Breast epithelium (tissue), 4 donors: ENCODE measurements at regions not wholly inside any gene's neighbourhood (a gene's known extent, or its start where the extent isn't known, plus 50 kb on each side); places are given as distances from the start of the nearest gene placed in this dataset.

ENCODE experiments used
- DNase-seq, 2 donors: peaks; one replicate each; pipeline ENCODE4 v3.0.0-alpha.2; 2019; ENCODE audit warnings: low spot score in 2 of 2
- H3K27ac ChIP-seq, 2 donors: fragments of 200-600 bp; sonication (generic) in 1 of 2; one replicate each; pipeline ENCODE4 v1.5.1; 2016 to 2019; ENCODE audit warnings: mild to moderate bottlenecking in 1 of 2
- H3K27me3 ChIP-seq, 2 donors: fragments of 200-600 bp; sonication (generic) in 1 of 2; one replicate each; pipeline versions ENCODE4 v1.5.1 to v1.6.0; 2017 to 2019; ENCODE audit warnings: control low read depth in 1 of 2, mild to moderate bottlenecking in 1 of 2
- H3K36me3 ChIP-seq: fragments of 200-600 bp; one replicate; pipeline ENCODE4 v1.5.1; 2019
- H3K4me1 ChIP-seq, 2 donors: fragments of 200-600 bp; sonication (generic); one replicate each; pipeline ENCODE4 v1.5.1; 2016 to 2019; ENCODE audit warnings: control low read depth in 1 of 2
- H3K4me3 ChIP-seq, 3 donors: fragments of 200-600 bp; sonication (generic); 1 replicate in 2 of 3; 2 replicates in 1 of 3; pipeline ENCODE4 v1.5.1; 2016 to 2019; ENCODE audit warnings: mild to moderate bottlenecking in 3 of 3, moderate library complexity in 2 of 3
- H3K9me3 ChIP-seq, 2 donors: fragments of 200-600 bp; sonication (generic) in 1 of 2; one replicate each; pipeline ENCODE4 v1.5.1; 2016 to 2019; ENCODE audit warnings: control low read depth in 1 of 2
- POLR2A ChIP-seq: fragments of 450-650 bp; IDR thresholded peaks from one replicate; pipeline ENCODE4 v1.6.1; 2016; ENCODE audit warnings: antibody characterized with exemption, mild to moderate bottlenecking, moderate library complexity
- POLR2AphosphoS5 ChIP-seq, 3 donors: sonication (generic); formaldehyde crosslinking; IDR thresholded peaks; one replicate each; pipeline ENCODE4 v1.6.1; 2017; ENCODE audit warnings: antibody characterized with exemption in 3 of 3
- intact Hi-C: fragments of 100-400 bp; cut with DNase I; formaldehyde crosslinking; loops from one replicate; pipeline ENCODE4 v1.15.1; 2023; ENCODE audit warnings: low total_unique reads
- TF ChIP-seq, protein P1 (sequence below), 3 donors: fragments of 450-650 bp; IDR thresholded peaks; one replicate each; pipeline ENCODE4 v1.5.1; 2016 to 2017; ENCODE audit warnings: antibody characterized with exemption in 3 of 3, mild to moderate bottlenecking in 3 of 3, moderate library complexity in 3 of 3

DNA sequence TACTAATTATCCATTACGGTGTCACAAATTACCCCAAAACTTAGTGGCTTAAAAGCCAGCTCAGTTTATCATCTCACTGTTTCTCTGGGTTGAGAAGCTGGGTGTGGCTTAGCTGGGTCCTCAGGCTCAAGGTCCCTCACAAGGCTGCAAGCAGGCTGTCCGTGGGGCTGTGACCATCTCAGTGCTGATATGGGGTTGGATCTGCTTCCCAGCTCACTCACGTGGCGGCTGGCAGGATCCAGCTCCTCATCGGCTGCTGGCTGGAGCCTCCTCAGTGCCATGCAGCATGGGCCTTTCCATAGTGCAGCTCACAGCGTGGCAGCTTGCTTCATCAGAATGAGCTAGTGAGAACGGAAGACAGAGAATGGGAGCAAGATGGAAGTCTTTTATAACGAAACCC lies 128.5 kb upstream of the CPEB4 start:
- TF ChIP-seq POLR2A (no peak), POLR2AphosphoS5 (IDR thresholded peaks at IDR 0.05) (no peak)
- TF ChIP-seq, protein P1, sequence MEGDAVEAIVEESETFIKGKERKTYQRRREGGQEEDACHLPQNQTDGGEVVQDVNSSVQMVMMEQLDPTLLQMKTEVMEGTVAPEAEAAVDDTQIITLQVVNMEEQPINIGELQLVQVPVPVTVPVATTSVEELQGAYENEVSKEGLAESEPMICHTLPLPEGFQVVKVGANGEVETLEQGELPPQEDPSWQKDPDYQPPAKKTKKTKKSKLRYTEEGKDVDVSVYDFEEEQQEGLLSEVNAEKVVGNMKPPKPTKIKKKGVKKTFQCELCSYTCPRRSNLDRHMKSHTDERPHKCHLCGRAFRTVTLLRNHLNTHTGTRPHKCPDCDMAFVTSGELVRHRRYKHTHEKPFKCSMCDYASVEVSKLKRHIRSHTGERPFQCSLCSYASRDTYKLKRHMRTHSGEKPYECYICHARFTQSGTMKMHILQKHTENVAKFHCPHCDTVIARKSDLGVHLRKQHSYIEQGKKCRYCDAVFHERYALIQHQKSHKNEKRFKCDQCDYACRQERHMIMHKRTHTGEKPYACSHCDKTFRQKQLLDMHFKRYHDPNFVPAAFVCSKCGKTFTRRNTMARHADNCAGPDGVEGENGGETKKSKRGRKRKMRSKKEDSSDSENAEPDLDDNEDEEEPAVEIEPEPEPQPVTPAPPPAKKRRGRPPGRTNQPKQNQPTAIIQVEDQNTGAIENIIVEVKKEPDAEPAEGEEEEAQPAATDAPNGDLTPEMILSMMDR (IDR thresholded peaks at IDR 0.05) = no peak
- no peaks in the 10 kb centered on the region for H3K36me3 ChIP-seq

DNA sequence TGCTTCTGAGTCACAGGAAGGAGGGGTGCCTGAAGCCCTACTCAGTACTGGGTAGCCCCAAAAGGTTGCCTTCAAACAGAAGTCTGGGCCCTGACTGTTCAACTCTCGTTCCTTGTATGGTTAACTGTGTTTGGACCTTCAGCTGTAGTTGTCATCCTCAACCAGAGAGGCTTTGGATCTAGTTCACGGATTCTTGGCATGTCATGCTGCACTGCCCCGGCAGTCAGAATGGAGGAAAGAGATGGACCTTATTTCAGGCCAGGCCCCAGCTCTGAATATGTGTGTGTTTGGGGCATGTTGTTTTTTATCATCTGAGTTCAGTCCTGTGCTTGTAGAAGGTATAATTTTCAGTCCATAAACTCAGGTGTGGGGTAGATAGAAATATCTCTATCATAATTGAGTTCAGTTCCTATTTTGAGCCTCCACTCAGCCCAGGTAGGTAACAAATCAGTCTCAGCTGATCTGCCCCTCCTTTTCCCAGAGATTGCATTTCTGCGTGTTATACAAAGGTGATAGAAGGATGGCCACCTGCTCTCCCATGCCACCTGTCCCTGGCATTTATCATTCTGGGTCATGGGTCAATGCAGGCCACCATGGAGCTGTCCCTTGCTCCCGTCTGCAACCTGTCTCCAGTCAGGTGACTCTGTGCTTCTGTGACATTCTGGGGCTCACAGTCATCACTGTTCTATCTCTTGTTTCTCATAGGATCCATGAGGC lies 127.5 kb upstream of the CPEB4 start:
- Histone ChIP-seq H3K27ac (no peak overlapping the region), H3K4me3 (no peak overlapping the region), H3K4me1 (no peaks in the 10 kb centered on the region), H3K9me3 (no peaks in the 10 kb centered on the region), H3K27me3 (no peaks in the 10 kb centered on the region), H3K36me3 (no peaks in the 10 kb centered on the region)
- TF ChIP-seq, protein P1 (IDR thresholded peaks at IDR 0.05) = no peak
- TF ChIP-seq POLR2AphosphoS5 (IDR thresholded peaks at IDR 0.05) (no peak), POLR2A (no peak)
- DNase-seq = no peak
- intact Hi-C loops = no loop called here

More for the DNA sequence above, 128.5 kb upstream of the CPEB4 start:
- no peak for DNase-seq
- intact Hi-C loops = no loop called here
- Histone ChIP-seq H3K4me3 (no peak overlapping the region), H3K9me3 (no peaks in the 10 kb centered on the region), H3K27me3 (no peaks in the 10 kb centered on the region), H3K27ac (no peak overlapping the region), H3K4me1 (no peaks in the 10 kb centered on the region)

DNA sequence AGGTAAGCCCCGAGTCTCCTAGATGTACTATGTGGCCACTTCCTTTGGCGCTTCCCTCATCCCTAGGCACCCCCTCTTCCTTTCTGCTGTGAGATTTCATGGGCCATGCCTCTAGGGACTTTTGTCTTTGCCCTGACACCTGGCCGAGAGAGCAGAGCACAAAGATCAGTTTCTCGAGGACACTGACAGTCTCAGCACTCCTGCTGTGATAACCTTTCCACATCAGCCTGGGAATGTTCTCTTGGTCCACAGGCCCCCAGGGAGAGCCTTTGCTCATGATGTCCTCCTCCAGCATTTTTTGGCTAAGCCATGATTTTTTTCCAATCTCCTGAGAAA lies 127.0 kb upstream of the CPEB4 start:
- DNase-seq = no peak
- no peaks in the 10 kb centered on the region for H3K27me3 ChIP-seq

DNA sequence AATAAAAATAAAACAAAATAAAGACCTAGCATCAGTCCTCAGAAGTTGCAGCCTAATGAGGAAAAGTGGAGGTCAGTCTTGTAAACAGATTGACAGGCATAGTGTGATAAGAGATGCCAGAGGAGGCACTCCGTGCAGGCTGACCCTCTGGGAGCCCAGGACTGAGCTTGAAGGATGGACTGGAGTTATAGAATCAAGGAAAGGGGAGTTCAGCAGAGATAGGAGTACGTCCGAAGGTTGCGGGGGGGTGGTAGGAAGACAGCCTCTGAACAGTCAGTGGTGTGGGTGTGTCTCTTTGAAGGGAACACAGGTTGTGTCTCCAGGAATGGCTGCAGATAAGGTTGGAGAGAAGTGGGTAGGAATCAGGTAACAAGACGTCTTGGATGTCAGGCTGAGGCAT lies 126.1 kb upstream of the CPEB4 start:
- H3K4me3 ChIP-seq = no peak overlapping the region
- H3K9me3 ChIP-seq = no peaks in the 10 kb centered on the region
- DNase-seq = no peak
- H3K27ac ChIP-seq = no peak overlapping the region
- no peaks in the 10 kb centered on the region for H3K27me3 ChIP-seq
- intact Hi-C loops = no loop called here
- no peaks in the 10 kb centered on the region for H3K4me1 ChIP-seq
- no peaks in the 10 kb centered on the region for H3K36me3 ChIP-seq
- TF ChIP-seq POLR2A (no peak), POLR2AphosphoS5 (IDR thresholded peaks at IDR 0.05) (no peak)
- TF ChIP-seq, protein P1 (IDR thresholded peaks at IDR 0.05) = no peak

More for the DNA sequence above, 127.0 kb upstream of the CPEB4 start:
- intact Hi-C loops = no loop called here
- Histone ChIP-seq H3K36me3 (no peaks in the 10 kb centered on the region), H3K27ac (no peak overlapping the region), H3K9me3 (no peaks in the 10 kb centered on the region), H3K4me1 (no peaks in the 10 kb centered on the region), H3K4me3 (no peak overlapping the region)
- TF ChIP-seq POLR2AphosphoS5 (IDR thresholded peaks at IDR 0.05) (no peak), POLR2A (no peak)
- TF ChIP-seq, protein P1 (IDR thresholded peaks at IDR 0.05) = no peak

DNA sequence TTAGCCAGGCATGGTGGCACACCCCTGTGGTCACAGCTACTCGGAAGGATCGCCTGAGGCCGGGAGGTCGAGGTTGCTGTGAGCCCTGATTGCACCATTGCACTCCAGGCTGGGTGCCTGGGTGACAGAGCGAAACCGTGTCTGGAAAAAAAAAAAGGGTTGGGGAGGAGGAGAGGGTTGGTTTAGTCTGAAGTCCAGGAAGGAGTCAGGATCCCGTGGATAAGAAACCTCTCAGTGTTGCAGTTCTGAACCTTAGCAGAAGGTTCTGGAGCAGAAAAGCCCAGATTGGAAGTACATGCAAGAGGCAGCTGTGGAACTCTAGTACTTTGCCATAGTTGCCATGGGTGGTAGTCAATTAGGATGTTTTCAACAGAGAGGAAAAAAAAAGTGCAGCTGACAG lies 125.2 kb upstream of the CPEB4 start:
- intact Hi-C loops = no loop called here
- Histone ChIP-seq H3K27ac (no peak overlapping the region), H3K27me3 (no peaks in the 10 kb centered on the region), H3K36me3 (no peaks in the 10 kb centered on the region), H3K4me1 (no peaks in the 10 kb centered on the region), H3K9me3 (no peaks in the 10 kb centered on the region), H3K4me3 (no peak overlapping the region)
- DNase-seq = no peak
- TF ChIP-seq POLR2AphosphoS5 (IDR thresholded peaks at IDR 0.05) = no peak
- TF ChIP-seq, protein P1 (IDR thresholded peaks at IDR 0.05) = no peak
- TF ChIP-seq POLR2A = no peak
